Iris pigment epithelial cell (primary cell): ENCODE measurements at regions not wholly inside any gene's neighbourhood (a gene's known extent, or its start where the extent isn't known, plus 50 kb on each side); places are given as distances from the start of the nearest gene placed in this dataset.
"Not testable (repeated sequence)": the region's sequence is repeated elsewhere in the genome, so short reads cannot be mapped to it uniquely, and the experiment has no call there.

Experiments used
- DNase-seq: peaks from one replicate; pipeline ENCODE4 v3.0.0-alpha.2; 2011; ENCODE audit warnings: low read depth

DNA sequence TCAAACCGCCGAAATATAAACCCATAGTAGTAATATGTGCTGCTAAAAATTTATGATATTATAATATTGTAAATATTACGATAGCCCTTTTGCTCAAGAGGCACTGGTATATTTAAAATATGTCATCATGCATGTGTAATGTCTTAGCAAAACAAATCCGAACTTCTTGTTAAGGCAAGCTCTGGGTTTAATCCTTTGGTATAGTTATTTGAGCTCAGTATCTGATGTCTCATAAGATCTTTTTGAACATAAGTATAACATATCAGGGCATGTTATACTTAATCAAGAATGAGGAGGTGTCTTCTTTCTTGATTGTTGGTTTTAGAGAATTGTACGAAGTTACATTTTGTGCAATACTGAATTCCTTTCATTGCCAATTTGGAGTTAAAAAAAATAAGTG, 154.1 kb upstream of the CBLB start:
- DNase-seq: peak; percentile 23

DNA sequence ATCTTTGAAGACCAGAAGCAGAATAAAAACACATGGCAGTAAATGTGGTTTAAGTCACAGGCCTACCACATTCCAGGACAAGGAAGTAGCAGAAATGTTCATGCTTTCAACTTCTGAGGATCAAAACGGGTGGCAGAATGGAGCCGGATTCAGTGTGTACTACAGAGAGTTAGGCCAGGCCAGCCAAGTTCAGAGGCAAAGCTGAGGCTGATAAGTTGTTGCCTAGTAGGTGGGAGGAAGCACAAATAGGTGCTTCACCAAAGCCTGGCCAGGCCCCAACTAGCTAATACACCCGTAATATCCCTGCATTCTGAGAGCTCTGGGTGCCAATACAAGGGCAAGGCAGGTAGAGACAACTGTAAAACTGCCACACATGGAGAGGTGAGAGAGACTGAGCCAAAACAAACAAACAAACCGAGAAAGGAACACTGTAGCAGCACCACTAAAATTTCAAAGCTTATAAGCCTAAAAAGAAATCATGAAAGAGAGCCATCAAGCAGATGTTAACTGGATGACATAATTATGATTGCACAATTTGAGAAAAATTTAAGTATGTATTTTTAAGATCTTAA, 156.4 kb upstream of the CBLB start:
- DNase-seq: peak; percentile 42

DNA sequence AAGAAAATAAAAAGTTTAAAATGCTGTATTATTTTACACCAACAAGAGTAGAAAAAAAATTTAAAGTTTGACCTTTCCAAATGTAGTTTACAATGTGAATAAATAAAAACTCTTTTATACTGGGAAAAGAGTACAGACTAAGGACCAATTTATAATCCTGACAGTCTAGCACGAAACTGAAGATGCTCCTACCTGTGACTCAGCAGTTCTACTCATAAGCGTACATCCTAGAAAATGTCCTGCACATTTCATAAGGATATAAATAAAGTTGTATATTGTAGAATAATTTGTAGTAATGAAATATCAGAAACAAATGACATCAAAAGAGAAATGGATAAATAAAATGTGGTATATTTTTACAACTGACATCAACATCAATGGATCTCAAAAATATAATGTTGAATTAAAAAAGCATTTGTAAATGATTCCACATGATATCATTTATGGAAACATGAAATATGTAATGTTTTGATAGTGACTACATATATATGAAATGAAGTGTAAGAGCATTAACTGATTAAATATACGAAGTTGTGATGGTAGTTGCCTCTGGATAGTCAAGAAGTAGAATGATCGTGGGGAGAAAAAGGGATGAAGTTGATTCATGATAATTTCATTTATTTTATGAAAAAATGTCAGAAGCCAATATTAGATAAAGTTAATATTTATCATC, 161.3 kb upstream of the CBLB start:
- peak; percentile 44 for DNase-seq

GRCh38 chr3:106030627-106030963, 161.8 kb upstream of the CBLB start:
- DNase-seq: peak; percentile 66

GRCh38 chr3:106032479-106032878, 163.7 kb upstream of the CBLB start:
- no peak for DNase-seq

DNA sequence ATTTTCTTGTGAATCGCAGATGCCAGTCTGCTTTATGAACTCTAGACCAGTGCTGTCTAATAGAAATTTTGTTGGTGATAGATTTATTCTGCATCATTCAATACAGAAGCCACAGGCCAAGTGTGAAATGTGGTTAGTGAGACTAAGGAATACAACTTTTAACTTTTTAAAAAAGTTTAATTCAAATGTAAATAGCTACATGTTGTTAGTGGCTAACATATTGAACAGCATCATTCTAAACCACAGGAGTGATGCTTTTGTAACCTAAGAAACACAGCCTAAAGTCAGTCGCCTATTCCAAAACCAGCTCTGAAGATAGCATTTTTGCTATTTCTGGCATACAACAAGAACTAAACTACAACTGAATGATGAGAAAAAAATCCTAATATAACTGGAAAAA, 164.8 kb upstream of the CBLB start:
- DNase-seq: no peak

- DNase-seq: no peak
Measured at GRCh38 chr3:106034313-106034712, 165.5 kb upstream of the CBLB start.

GRCh38 chr3:106035619-106036018, 166.8 kb upstream of the CBLB start:
- no peak for DNase-seq

DNA sequence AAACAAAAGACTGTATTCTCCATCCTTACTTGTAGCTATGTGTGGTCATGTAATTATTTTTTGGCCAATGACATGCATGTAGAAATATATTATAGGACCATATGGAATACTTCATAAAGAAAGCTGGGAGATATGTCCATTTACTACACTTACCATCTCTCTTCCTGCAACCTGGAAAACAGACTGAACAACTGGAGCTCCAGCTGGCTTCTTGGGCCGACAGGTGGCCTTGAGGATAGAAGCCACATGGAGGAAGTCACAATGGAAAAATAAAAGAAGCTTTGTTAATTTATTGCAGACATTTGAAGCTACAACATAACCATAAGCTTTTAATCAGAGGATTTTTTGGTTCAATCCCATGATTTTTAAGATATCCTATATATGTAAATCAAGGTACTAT, 167.9 kb upstream of the CBLB start:
- no peak for DNase-seq

DNA sequence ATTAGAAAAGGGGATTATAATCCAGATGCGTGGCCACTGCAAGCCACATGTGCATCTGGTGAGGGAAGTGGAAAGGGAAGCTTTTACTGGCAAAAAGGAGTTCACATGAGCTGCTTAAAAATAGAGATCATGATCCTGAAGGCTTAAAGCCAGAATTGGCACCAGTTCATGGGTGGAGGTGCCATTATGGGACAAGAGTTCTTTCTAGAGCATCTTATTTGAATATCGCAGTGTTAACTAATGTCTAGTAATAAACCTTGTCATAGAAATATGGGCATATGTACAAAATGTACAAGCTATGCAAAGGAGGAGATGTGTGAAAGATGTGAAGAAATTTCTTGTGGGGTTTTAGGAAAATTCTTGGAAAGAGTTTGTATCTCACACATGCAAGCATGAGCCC, 178.4 kb upstream of the CBLB start:
- no peak for DNase-seq

DNA sequence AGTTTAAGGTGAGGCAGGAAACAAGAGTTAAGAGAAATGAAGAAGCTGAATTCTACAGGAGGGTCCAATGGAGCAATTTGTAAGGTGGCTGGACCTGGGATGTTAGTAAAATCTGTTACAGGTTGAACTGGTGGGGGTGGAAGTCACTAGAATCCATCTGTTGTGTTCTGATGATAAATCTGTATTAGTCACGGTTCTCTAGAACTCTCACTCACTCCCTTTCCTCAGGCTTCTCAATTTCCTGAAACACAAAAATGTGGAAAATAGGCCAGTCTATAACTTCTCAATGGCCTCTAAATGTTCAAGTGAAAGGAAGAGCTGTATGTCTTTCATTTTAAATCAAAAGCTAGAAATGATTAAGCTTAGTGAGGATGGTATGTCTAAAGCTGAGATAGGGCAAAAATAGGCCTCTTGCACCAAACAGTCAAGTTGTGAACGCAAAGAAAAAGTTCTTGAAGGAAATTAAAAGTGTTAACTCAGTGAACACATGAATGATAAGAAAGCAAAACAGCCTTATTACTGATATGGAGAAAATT, 180.2 kb upstream of the CBLB start:
- DNase-seq: peak; percentile 15

DNA sequence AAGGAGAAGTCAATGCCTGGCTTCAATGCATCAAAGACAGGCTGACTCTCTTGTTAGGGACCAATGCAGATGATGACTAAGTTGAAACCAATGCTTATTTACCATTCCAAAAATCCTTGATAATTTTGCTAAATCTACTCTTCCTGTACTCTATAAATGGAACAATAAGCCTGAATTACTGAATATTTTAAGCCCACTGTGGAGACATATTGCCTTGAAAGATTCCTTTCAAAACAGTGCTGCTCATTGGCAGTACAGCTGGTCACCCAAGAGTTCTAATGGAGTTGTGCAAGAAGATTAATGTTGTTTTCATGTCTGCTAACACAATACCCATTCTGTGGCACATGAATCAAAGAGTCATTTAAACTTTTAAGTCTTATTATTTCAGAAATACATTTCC, 181.0 kb upstream of the CBLB start:
- DNase-seq: peak; percentile 23

DNA sequence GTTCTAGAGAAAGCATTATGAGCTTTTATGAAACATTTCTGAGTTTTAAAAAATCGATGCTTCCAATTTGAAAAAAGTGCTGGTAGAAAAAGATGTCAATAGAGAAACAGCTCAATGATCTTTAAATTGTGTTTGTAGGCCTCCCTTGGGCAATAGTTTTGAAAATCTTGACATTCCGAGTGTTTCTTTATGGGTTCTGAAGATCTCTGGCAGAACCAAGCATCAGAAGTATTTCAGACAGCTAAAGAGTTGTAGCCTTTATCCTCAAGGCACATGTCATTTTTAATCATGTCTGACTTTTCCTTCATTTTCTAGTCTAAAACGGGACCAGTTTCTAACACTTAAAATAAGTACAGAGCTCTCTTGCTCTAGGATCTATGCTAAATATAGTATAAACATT, 188.1 kb upstream of the CBLB start:
- no peak for DNase-seq

- DNase-seq: no peak
Measured at GRCh38 chr3:106058475-106058874, 189.7 kb upstream of the CBLB start.

- DNase-seq: no peak
Measured at GRCh38 chr3:106059953-106060517, 191.2 kb upstream of the CBLB start.

DNA sequence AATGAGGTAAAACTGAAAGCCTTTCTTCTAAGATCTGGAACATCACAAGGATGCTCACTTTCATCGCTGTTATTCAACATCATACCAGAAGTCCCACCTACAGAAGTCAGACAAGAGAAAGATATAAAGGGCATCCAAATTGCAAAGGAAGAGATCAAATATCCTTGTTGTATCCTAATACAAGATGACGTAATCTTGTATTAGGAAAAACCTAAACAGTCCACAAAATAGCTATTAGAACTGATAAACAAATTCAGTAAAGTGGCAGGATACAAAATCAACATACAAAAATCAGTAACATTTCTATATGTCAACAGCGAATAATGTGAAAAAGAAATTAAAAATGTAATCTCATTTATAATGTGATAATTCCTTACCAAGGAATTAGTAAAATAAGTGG, 195.1 kb upstream of the CBLB start:
- DNase-seq: no peak

DNA sequence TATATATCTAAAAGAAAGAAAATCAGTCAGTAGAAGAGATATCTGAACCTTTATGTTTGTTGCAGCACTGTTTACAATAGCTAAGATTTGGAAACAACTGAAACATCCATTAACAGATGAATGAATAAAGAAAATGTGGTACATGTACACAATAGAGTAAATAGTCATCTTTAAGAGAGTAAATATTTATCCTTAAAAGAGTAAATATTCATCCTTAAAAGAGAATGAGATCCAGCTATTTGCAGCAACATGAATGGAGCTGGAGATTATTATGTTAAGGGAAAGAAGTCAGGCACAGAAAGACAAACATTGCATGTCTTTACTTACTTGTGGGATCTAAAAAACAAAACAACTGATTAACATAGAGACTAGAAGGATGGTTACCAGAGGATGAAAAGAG, 197.0 kb upstream of the CBLB start:
- no peak for DNase-seq

GRCh38 chr3:106067711-106068110, 198.9 kb upstream of the CBLB start:
- DNase-seq: no peak

DNA sequence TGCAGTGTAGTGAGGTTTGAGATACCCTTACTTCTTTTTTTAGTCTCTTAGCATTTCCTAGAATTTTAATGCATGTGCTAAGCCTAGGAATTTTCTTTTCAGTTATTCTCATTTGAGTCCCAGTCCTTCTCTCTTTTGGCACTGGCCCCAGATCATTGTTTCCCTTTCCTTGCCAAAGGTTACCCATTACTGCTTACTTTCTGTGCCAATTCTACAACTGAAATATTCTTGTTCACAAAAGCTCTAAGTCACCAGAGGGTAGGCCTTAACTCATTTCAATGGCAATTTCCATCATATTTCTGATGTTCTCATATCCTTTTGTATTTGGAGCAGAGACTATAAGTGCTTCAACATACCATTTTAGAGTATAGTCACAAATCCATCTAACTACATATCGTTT, 199.6 kb upstream of the CBLB start:
- no peak for DNase-seq

GRCh38 chr3:106068795-106069194, 200.0 kb upstream of the CBLB start:
- no peak for DNase-seq

DNA sequence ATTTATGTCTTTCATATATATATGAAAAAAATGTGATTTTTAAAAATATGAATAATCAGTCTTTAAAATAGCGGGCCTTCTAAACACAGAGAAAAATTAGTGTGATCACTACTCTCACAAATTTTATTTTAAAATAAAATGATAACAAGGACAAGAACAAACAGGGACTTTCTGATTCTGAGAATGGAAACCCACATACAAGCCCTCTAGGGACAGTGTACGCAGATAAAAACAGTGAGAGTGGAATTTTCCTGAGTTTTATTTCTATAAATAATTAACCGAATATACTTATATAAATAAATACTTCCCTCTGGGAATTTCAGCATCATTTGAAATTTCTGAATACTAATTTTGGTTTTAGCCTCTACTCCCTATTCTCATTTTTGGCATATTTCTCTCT, 201.4 kb upstream of the CBLB start:
- DNase-seq: no peak

DNA sequence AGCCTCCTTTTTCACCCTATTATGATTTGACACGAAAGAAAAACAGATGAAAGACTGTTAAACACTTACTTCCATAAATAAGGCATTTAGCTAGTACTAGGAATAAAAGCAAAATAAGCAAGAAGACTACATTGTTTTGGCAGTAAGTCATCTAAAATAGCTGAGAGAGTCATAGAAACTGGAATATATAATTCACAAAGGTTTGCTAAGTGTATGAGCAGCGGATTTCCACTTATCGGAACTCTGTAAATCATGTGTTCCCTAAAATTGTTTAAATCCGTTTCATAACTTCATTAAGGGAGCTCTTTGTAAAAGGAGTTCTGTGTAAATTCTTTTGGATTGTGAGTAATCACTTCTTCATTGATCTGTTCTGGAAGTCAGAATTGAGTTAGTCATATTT, 202.5 kb upstream of the CBLB start:
- DNase-seq: no peak

- not testable (repeated sequence) for DNase-seq
Measured at GRCh38 chr3:106072596-106072995, 203.8 kb upstream of the CBLB start.

DNA sequence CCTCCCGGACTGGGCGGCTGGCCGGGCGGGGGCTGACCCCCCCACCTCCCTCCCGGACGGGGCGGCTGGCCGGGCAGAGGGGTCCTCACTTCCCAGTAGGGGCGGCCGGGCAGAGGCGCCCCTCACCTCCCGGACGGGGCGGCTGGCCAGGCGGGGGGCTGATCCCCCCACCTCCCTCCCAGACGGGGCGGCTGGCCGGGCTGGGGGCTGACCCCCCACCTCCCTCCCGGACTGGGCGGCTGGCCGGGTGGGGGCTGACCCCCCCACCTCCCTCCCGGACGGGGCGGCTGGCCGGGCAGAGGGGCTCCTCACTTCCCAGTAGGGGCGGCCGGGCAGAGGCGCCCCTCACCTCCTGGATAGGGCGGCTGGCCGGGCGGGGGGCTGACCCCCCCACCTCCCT, 205.0 kb upstream of the CBLB start:
- not testable (repeated sequence) for DNase-seq
